ENCODE measurements at regions not wholly inside any gene's neighbourhood (a gene's known extent, or its start where the extent isn't known, plus 50 kb on each side); places are given as distances from the start of the nearest gene placed in this dataset.
"Not testable (repeated sequence)": the region's sequence is repeated elsewhere in the genome, so short reads cannot be mapped to it uniquely, and the experiment has no call there.

GRCh38 chr3:167031364-167032049 lies 348.6 kb downstream of the ZBBX start:
- no TSS peak for BruUV-seq (replicated peaks)
- Histone ChIP-seq H3K4me2 (ENCODE audit: low read length) (no peak overlapping the region), H3F3A (ENCODE audit: low read length, unreplicated experiment) (no peaks in the 10 kb centered on the region), H3K9me2 (replicated peaks; ENCODE audit: low read length) (no peaks in the 10 kb centered on the region), H3K27me3 (ENCODE audit: low read length) (no peaks in the 10 kb centered on the region), H3K79me2 (ENCODE audit: low read length) (no peaks in the 10 kb centered on the region), H3K9ac (ENCODE audit: low read length) (no peak overlapping the region), H3K4me1 (ENCODE audit: insufficient read depth, low read length) (no peaks in the 10 kb centered on the region), H4K20me1 (ENCODE audit: low read length) (no peaks in the 10 kb centered on the region), H3K9me3 (ENCODE audit: low read length) (no peaks in the 10 kb centered on the region), H2AFZ (ENCODE audit: low read length) (0 out of 2 replicates have a peak overlapping the region, but pooled peaks have one; percentile 10), H3K4me3 (ENCODE audit: low read length) (no peak overlapping the region), H3K27ac (ENCODE audit: low read length) (no peak overlapping the region), H3K36me3 (ENCODE audit: low read depth, low read length) (no peaks in the 10 kb centered on the region)
- CTCF ChIA-PET = interaction anchor here (0.5 to 1.3 kb wide), 8 partner anchors 65 to 671 kb away, joined by 3 to 7 read pairs (median 4); no protein-coding TSS in a partner anchor
- no peak for TF ChIP-seq EZH2 (IDR thresholded peaks at IDR 0.05; ENCODE audit: low read length, unreplicated experiment)
- TF ChIP-seq CTCF (conservative IDR thresholded peaks at IDR 0.05; ENCODE audit: low read depth, low read length) = no peak
- no peak for TF ChIP-seq EZH2phosphoT487 (IDR thresholded peaks at IDR 0.05; ENCODE audit: borderline replicate concordance, low read length)
- intact Hi-C loops (cut with micrococcal nuclease) = loop anchor here (1.0 to 10.0 kb wide), 9 partner anchors 120 to 1777 kb away; no protein-coding TSS in a partner anchor
- ATAC-seq (no peak), DNase-seq (no peak)
- POLR2A ChIA-PET (ENCODE audit: unreplicated experiment) = interaction anchor here (0.6 kb wide), 1 partner anchor 539 kb away, joined by 5 read pairs; no protein-coding TSS in a partner anchor

GRCh38 chr3:167030082-167030725 lies 349.9 kb downstream of the ZBBX start:
- Histone ChIP-seq H3K9ac (ENCODE audit: low read length) (no peak overlapping the region), H3K36me3 (ENCODE audit: low read depth, low read length) (no peaks in the 10 kb centered on the region), H3K27ac (ENCODE audit: low read length) (no peak overlapping the region), H3K79me2 (ENCODE audit: low read length) (no peaks in the 10 kb centered on the region), H2AFZ (ENCODE audit: low read length) (no peak overlapping the region), H3K4me1 (ENCODE audit: insufficient read depth, low read length) (no peaks in the 10 kb centered on the region), H3K27me3 (ENCODE audit: low read length) (no peaks in the 10 kb centered on the region), H4K20me1 (ENCODE audit: low read length) (no peaks in the 10 kb centered on the region), H3K9me3 (ENCODE audit: low read length) (no peaks in the 10 kb centered on the region), H3K9me2 (replicated peaks; ENCODE audit: low read length) (no peaks in the 10 kb centered on the region), H3K4me3 (ENCODE audit: low read length) (no peak overlapping the region), H3K4me2 (ENCODE audit: low read length) (no peak overlapping the region), H3F3A (ENCODE audit: low read length, unreplicated experiment) (no peaks in the 10 kb centered on the region)
- ChIA-PET POLR2A (ENCODE audit: unreplicated experiment) (no interaction called here), CTCF (no interaction called here)
- no TSS peak for BruUV-seq (replicated peaks)
- TF ChIP-seq EZH2 (IDR thresholded peaks at IDR 0.05; ENCODE audit: low read length, unreplicated experiment) (no peak), EZH2phosphoT487 (IDR thresholded peaks at IDR 0.05; ENCODE audit: borderline replicate concordance, low read length) (no peak)
- intact Hi-C loops (cut with micrococcal nuclease) = loop anchor here (5.0 to 10.0 kb wide), 4 partner anchors 338 to 1775 kb away; no protein-coding TSS in a partner anchor
- ATAC-seq = no peak
- no peak for DNase-seq

- BruUV-seq (replicated peaks); H3K4me3 ChIP-seq (ENCODE audit: low read length); DNase-seq; H3K36me3 ChIP-seq (ENCODE audit: low read depth, low read length); intact Hi-C loops (cut with micrococcal nuclease); H3K27ac ChIP-seq (ENCODE audit: low read length); H3K4me2 ChIP-seq (ENCODE audit: low read length); H3K9me3 ChIP-seq (ENCODE audit: low read length); H3K27me3 ChIP-seq (ENCODE audit: low read length); H3K9me2 ChIP-seq (replicated peaks; ENCODE audit: low read length); ATAC-seq; CTCF ChIA-PET; H3K79me2 ChIP-seq (ENCODE audit: low read length); H4K20me1 ChIP-seq (ENCODE audit: low read length); H3K9ac ChIP-seq (ENCODE audit: low read length); H3K4me1 ChIP-seq (ENCODE audit: insufficient read depth, low read length); POLR2A ChIA-PET (ENCODE audit: unreplicated experiment); H2AFZ ChIP-seq (ENCODE audit: low read length); H3F3A ChIP-seq (ENCODE audit: low read length, unreplicated experiment): not testable (repeated sequence)
These were observed 360.6 kb downstream of the ZBBX start for GRCh38 chr3:167019503-167019902.

GRCh38 chr3:167018591-167019111 lies 361.4 kb downstream of the ZBBX start:
- H3K79me2 ChIP-seq (ENCODE audit: low read length); H3F3A ChIP-seq (ENCODE audit: low read length, unreplicated experiment); H3K9me3 ChIP-seq (ENCODE audit: low read length); DNase-seq; H4K20me1 ChIP-seq (ENCODE audit: low read length); ATAC-seq; H3K9ac ChIP-seq (ENCODE audit: low read length); H3K9me2 ChIP-seq (replicated peaks; ENCODE audit: low read length); H3K27me3 ChIP-seq (ENCODE audit: low read length); BruUV-seq (replicated peaks); H3K4me2 ChIP-seq (ENCODE audit: low read length); H3K27ac ChIP-seq (ENCODE audit: low read length); intact Hi-C loops (cut with micrococcal nuclease); H3K4me3 ChIP-seq (ENCODE audit: low read length); CTCF ChIA-PET; H3K36me3 ChIP-seq (ENCODE audit: low read depth, low read length); H3K4me1 ChIP-seq (ENCODE audit: insufficient read depth, low read length); H2AFZ ChIP-seq (ENCODE audit: low read length); POLR2A ChIA-PET (ENCODE audit: unreplicated experiment): not testable (repeated sequence)
